H9 (cell line): ENCODE measurements at regions not wholly inside any gene's neighbourhood (a gene's known extent, or its start where the extent isn't known, plus 50 kb on each side); places are given as distances from the start of the nearest gene placed in this dataset.

Experiments used
- DNase-seq: peaks from one replicate; pipeline ENCODE4 v3.0.0-alpha.2; 2017
- H2AFZ ChIP-seq: one replicate; pipeline ENCODE4 v1.6.1; 2013; ENCODE audit warnings: mild to moderate bottlenecking, low read length, control low read depth, moderate library complexity
- H2AK5ac ChIP-seq: 2 replicates; pipeline ENCODE4 v1.6.1; 2013; ENCODE audit warnings: low read length, control low read depth, mixed read lengths; ENCODE audit not compliant: insufficient read length
- H2BK120ac ChIP-seq: one replicate; pipeline ENCODE4 v1.6.1; 2013; ENCODE audit warnings: low read depth, mild to moderate bottlenecking, low read length, control low read depth, inconsistent platforms; ENCODE audit not compliant: poor library complexity, severe bottlenecking
- H2BK12ac ChIP-seq: 2 replicates; pipeline ENCODE4 v1.6.1; 2013; ENCODE audit warnings: low read length, control low read depth, mixed read lengths, low read depth; ENCODE audit not compliant: insufficient read length
- H2BK15ac ChIP-seq: 2 replicates; pipeline ENCODE4 v1.6.1; 2013; ENCODE audit warnings: low read depth, low read length, control low read depth
- H2BK20ac ChIP-seq: one replicate; pipeline ENCODE4 v1.6.1; 2013; ENCODE audit warnings: low read depth, mild to moderate bottlenecking, low read length, control low read depth, inconsistent platforms; ENCODE audit not compliant: poor library complexity, severe bottlenecking
- H2BK5ac ChIP-seq: 2 replicates; pipeline ENCODE4 v1.6.1; 2013; ENCODE audit warnings: low read length, control low read depth, mixed read lengths; ENCODE audit not compliant: insufficient read length
- H3K14ac ChIP-seq: 2 replicates; pipeline ENCODE4 v1.6.1; 2013; ENCODE audit warnings: low read length, control low read depth; ENCODE audit not compliant: insufficient read depth
- H3K18ac ChIP-seq: 2 replicates; pipeline ENCODE4 v1.6.1; 2013; ENCODE audit warnings: low read depth, mild to moderate bottlenecking, mixed read lengths, low read length, control low read depth; ENCODE audit not compliant: insufficient read length
- H3K23ac ChIP-seq: 2 replicates; pipeline ENCODE4 v1.6.1; 2013; ENCODE audit warnings: low read length, control low read depth, mixed read lengths, low read depth; ENCODE audit not compliant: insufficient read length
- H3K23me2 ChIP-seq: 2 replicates; pipeline ENCODE4 v1.6.1; 2013; ENCODE audit warnings: low read depth, mild to moderate bottlenecking, mixed read lengths, low read length, control low read depth; ENCODE audit not compliant: insufficient read length, poor library complexity, severe bottlenecking
- H3K27ac ChIP-seq: 2 replicates; pipeline ENCODE4 v1.5.1; 2013; ENCODE audit warnings: low read length, control low read depth, mixed read lengths, low read depth; ENCODE audit not compliant: insufficient read length
- H3K27me3 ChIP-seq: 2 replicates; pipeline ENCODE4 v1.6.1; 2013; ENCODE audit warnings: low read length, control low read depth, inconsistent platforms; ENCODE audit not compliant: insufficient read depth
- H3K4ac ChIP-seq: 2 replicates; pipeline ENCODE4 v1.6.1; 2013; ENCODE audit warnings: low read depth, mild to moderate bottlenecking, control low read depth, inconsistent platforms, low read length, moderate library complexity
- H3K4me1 ChIP-seq: 2 replicates; pipeline ENCODE4 v1.6.1; 2013; ENCODE audit warnings: low read length, control low read depth, inconsistent platforms; ENCODE audit not compliant: insufficient read depth
- H3K4me2 ChIP-seq: 2 replicates; pipeline ENCODE4 v1.6.1; 2013; ENCODE audit warnings: low read length, control low read depth, mixed read lengths; ENCODE audit not compliant: insufficient read length, insufficient read depth
- H3K56ac ChIP-seq: 2 replicates; pipeline ENCODE4 v1.6.1; 2013; ENCODE audit warnings: low read depth, mild to moderate bottlenecking, mixed read lengths, low read length, control low read depth; ENCODE audit not compliant: insufficient read length
- H3K79me1 ChIP-seq: 2 replicates; pipeline ENCODE4 v1.6.1; 2013; ENCODE audit warnings: low read depth, mild to moderate bottlenecking, moderate library complexity, low read length, control low read depth, inconsistent platforms; ENCODE audit not compliant: insufficient read depth, poor library complexity, severe bottlenecking
- H3K79me2 ChIP-seq: 2 replicates; pipeline ENCODE4 v1.6.1; 2013; ENCODE audit warnings: low read length, control low read depth, inconsistent platforms; ENCODE audit not compliant: insufficient read depth
- H3K9ac ChIP-seq: 2 replicates; pipeline ENCODE4 v1.6.1; 2013; ENCODE audit warnings: low read length, control low read depth, mixed read lengths; ENCODE audit not compliant: insufficient read length; ENCODE audit errors: extremely low read depth
- H3K9me3 ChIP-seq: one replicate; pipeline ENCODE4 v1.6.1; 2013; ENCODE audit warnings: low read depth, low read length, inconsistent platforms; ENCODE audit not compliant: control insufficient read depth
- H3T11ph ChIP-seq: one replicate; pipeline ENCODE4 v1.6.1; 2013; ENCODE audit warnings: mild to moderate bottlenecking, low read length, control low read depth, inconsistent platforms
- H4K20me1 ChIP-seq: one replicate; pipeline ENCODE4 v1.6.1; 2013; ENCODE audit not compliant: control insufficient read depth, insufficient read length, insufficient read depth
- H4K5ac ChIP-seq: 2 replicates; pipeline ENCODE4 v1.6.1; 2013; ENCODE audit warnings: low read depth, mild to moderate bottlenecking, mixed read lengths, low read length, control low read depth; ENCODE audit not compliant: insufficient read length
- H4K8ac ChIP-seq: replicated peaks from 2 replicates; pipeline ENCODE4 v1.6.1; 2013; ENCODE audit warnings: low read length, control low read depth, mixed read lengths, low read depth; ENCODE audit not compliant: insufficient read length
- H4K91ac ChIP-seq: 2 replicates; pipeline ENCODE4 v1.6.1; 2013; ENCODE audit warnings: low read depth, mild to moderate bottlenecking, moderate library complexity, mixed read lengths, low read length, control low read depth; ENCODE audit not compliant: insufficient read length
- H3K27ac Mint-ChIP-seq, 3 experiments: 2 replicates in 2 of 3; 3 replicates in 1 of 3; pipeline ENCODE4 v1.8.0; 2020 to 2021; ENCODE audit warnings: mixed read lengths in 3 of 3, mild to moderate bottlenecking in 1 of 3, moderate library complexity in 1 of 3
- H3K27me3 Mint-ChIP-seq: 2 replicates; pipeline ENCODE4 v1.8.0; 2021; ENCODE audit warnings: low read depth, mild to moderate bottlenecking, moderate library complexity, mixed read lengths
- H3K36me3 Mint-ChIP-seq, 3 experiments: 2 replicates in 2 of 3; 3 replicates in 1 of 3; pipeline ENCODE4 v1.8.0; 2020 to 2021; ENCODE audit warnings: low read depth in 3 of 3, mixed read lengths in 3 of 3; ENCODE audit not compliant: insufficient read depth in 1 of 3
- H3K4me1 Mint-ChIP-seq, 2 experiments: 2 replicates each; pipeline ENCODE4 v1.8.0; 2020; ENCODE audit warnings: mixed read lengths in 2 of 2
- H3K4me3 Mint-ChIP-seq, 2 experiments: 2 replicates in 1 of 2; 3 replicates in 1 of 2; pipeline ENCODE4 v1.8.0; 2020 to 2021; ENCODE audit warnings: mild to moderate bottlenecking in 2 of 2, mixed read lengths in 2 of 2, moderate library complexity in 1 of 2
- H3K9me3 Mint-ChIP-seq, 2 experiments: 2 replicates in 1 of 2; 3 replicates in 1 of 2; pipeline ENCODE4 v1.8.0; 2020; ENCODE audit warnings: mild to moderate bottlenecking in 2 of 2, mixed read lengths in 2 of 2, moderate library complexity in 1 of 2
- CTCF ChIP-seq: fragments of 200-600 bp; sonication (generic); conservative IDR thresholded peaks from 3 replicates; pipeline ENCODE4 v1.8.0; 2021; ENCODE audit warnings: antibody characterized with exemption, mild to moderate bottlenecking
- WGBS: extraction: QIAGEN DNeasy Blood & Tissue Kit; methylation state at CpG from one replicate; pipeline ENCODE4 v1.1.7; 2013; ENCODE audit warnings: missing lambda C conversion rate, low lambda C conversion rate, mixed read lengths; ENCODE audit not compliant: insufficient read length; ENCODE audit errors: extremely low coverage; 5-methylcytosine and 5-hydroxymethylcytosine counted together

GRCh38 chr5:81802625-81803024 lies 51.7 kb upstream of the SSBP2 start:
- no peak overlapping the region for H3K9ac ChIP-seq

More at GRCh38 chr5:81802625-81803024, 51.7 kb upstream of the SSBP2 start:
- no peak overlapping the region for H3K4ac ChIP-seq
- Mint-ChIP-seq H3K9me3 (peaks cover 9 to 11% of the 10 kb centered on the region in 2 experiments), H3K27ac (no peak overlapping the region), H3K4me1 (peaks cover 4 to 14% of the 10 kb centered on the region in 2 experiments), H3K36me3 (peaks cover 0 to 12% (median 2%) of the 10 kb centered on the region in 3 experiments; a peak in 2 of 7 replicates), H3K27me3 (no peaks in the 10 kb centered on the region), H3K4me3 (no peak overlapping the region)
- H2BK20ac ChIP-seq, result no peak overlapping the region
- no peaks in the 10 kb centered on the region for H3K79me2 ChIP-seq
- no peak overlapping the region for H3K56ac ChIP-seq
- H3K23ac ChIP-seq, result no peak overlapping the region
- no peak overlapping the region for H3K27ac ChIP-seq
- no peak overlapping the region for H3K18ac ChIP-seq
- no peak overlapping the region for H2BK5ac ChIP-seq
- H3T11ph ChIP-seq, result no peak overlapping the region
- H2AK5ac ChIP-seq, result no peak overlapping the region
- no peak overlapping the region for H4K8ac ChIP-seq
- H3K14ac ChIP-seq, result no peak overlapping the region
- no peak overlapping the region for H2BK12ac ChIP-seq
- no peak for TF ChIP-seq CTCF
- H3K79me1 ChIP-seq, result no peaks in the 10 kb centered on the region
- no CpG with 5 or more reads among the region's 2 CpGs for WGBS
- no peaks in the 10 kb centered on the region for H3K4me1 ChIP-seq
- no peak overlapping the region for H3K4me2 ChIP-seq
- no peaks in the 10 kb centered on the region for H3K27me3 ChIP-seq
- H3K23me2 ChIP-seq, result no peaks in the 10 kb centered on the region
- DNase-seq, result no peak
- H2AFZ ChIP-seq, result no peak overlapping the region
- H4K20me1 ChIP-seq, result no peaks in the 10 kb centered on the region
- H2BK15ac ChIP-seq, result no peak overlapping the region
- H4K91ac ChIP-seq, result no peak overlapping the region
- no peak overlapping the region for H4K5ac ChIP-seq
- H2BK120ac ChIP-seq, result no peak overlapping the region
- no peaks in the 10 kb centered on the region for H3K9me3 ChIP-seq
